ENCODE measurements at regions not wholly inside any gene's neighbourhood (a gene's known extent, or its start where the extent isn't known, plus 50 kb on each side); places are given as distances from the start of the nearest gene placed in this dataset.

DNA sequence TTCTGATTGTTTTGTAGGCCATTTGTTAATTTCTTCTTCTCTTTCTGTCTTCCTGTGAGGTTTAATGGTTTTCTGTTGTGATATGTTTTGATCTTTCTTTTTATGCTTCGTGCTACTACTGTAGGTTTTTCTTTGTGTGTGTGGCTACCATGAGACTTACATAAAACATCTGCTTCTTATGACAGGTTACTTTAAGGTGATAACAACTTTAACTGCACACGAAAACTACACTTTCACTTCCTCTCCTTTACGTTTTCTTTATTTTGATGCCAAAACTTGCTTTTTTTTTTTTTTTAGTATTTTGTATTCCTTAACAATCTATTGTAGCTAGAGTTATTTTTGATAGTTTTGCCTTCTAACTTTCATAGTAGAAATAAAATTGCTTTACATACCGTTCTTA lies 691.3 kb downstream of the TSN start:
- TF ChIP-seq EZH2 (IDR thresholded peaks at IDR 0.05; ENCODE audit: insufficient read depth, poor library complexity, severe bottlenecking), result no peak
- TF ChIP-seq EZH2phosphoT487 (IDR thresholded peaks at IDR 0.05; ENCODE audit: insufficient read depth, low read depth), result no peak
